ENCODE measurements at regions not wholly inside any gene's neighbourhood (a gene's known extent, or its start where the extent isn't known, plus 50 kb on each side); places are given as distances from the start of the nearest gene placed in this dataset.
"Not testable (repeated sequence)": the region's sequence is repeated elsewhere in the genome, so short reads cannot be mapped to it uniquely, and the experiment has no call there.

GRCh38 chr2:87229091-87229689 is 207.5 kb upstream of the PLGLB1 start:
- H3K9me3 ChIP-seq (replicated peaks in 1 of 3); DNase-seq; H3K36me3 ChIP-seq (replicated peaks in 1 of 2); H3K4me1 ChIP-seq (replicated peaks in 1 of 2); intact Hi-C loops (cut with DNase I); H3K27me3 ChIP-seq; H3K4me3 ChIP-seq; H3K27ac ChIP-seq: not testable (repeated sequence)
- 0% methylated on average over 1 to 2 of the region's 4 CpGs; no CpG with 5 or more reads in 1 of the 4 donors for WGBS, 4 donors
- TF ChIP-seq, protein P1, sequence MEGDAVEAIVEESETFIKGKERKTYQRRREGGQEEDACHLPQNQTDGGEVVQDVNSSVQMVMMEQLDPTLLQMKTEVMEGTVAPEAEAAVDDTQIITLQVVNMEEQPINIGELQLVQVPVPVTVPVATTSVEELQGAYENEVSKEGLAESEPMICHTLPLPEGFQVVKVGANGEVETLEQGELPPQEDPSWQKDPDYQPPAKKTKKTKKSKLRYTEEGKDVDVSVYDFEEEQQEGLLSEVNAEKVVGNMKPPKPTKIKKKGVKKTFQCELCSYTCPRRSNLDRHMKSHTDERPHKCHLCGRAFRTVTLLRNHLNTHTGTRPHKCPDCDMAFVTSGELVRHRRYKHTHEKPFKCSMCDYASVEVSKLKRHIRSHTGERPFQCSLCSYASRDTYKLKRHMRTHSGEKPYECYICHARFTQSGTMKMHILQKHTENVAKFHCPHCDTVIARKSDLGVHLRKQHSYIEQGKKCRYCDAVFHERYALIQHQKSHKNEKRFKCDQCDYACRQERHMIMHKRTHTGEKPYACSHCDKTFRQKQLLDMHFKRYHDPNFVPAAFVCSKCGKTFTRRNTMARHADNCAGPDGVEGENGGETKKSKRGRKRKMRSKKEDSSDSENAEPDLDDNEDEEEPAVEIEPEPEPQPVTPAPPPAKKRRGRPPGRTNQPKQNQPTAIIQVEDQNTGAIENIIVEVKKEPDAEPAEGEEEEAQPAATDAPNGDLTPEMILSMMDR (IDR thresholded peaks at IDR 0.05) = peak in 3 of 6 experiments; percentile 11 to 61 (median 24)

GRCh38 chr2:87229964-87230363 is 208.3 kb upstream of the PLGLB1 start:
- H3K27ac ChIP-seq; DNase-seq; H3K4me1 ChIP-seq (replicated peaks in 1 of 2); H3K36me3 ChIP-seq (replicated peaks in 1 of 2); H3K9me3 ChIP-seq (replicated peaks in 1 of 3); H3K4me3 ChIP-seq; H3K27me3 ChIP-seq; intact Hi-C loops (cut with DNase I): not testable (repeated sequence)
- 83 to 93% methylated on average over 1 to 2 of the region's 4 CpGs; no CpG with 5 or more reads in 2 of the 4 donors for WGBS, 4 donors

DNA sequence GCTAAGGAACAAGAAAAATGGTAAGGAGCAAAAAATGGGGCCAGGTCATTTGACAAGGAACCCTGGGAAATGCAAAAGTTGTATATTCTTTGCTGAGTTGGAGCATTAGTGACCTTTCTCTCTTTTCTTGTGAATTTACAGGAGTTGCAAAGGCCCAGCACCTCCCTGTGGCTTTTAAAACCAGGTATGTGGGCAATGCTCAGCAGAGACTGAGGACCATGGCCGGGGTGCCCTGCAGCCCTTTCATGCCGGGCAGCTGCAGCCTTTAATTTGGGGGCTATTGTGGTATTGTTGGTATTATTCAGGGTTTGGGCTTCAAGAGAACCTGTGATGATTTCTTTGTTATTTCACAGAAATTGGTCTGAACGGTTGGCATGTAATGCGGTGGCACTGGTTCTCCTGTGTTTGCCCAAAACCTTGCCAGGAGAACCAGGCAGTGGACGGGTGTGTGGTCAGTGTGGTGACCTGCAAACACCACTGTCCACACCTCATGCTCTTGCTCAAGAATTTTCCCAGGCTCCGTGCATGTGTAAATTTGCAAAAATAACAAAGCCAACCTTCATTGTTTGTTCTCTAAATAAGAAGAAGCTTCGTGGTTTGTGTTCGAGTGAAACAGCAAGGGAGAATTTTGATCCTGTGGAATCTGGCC is 213.8 kb upstream of the PLGLB1 start:
- H3K4me1 ChIP-seq (replicated peaks in 1 of 2); H3K36me3 ChIP-seq (replicated peaks in 1 of 2); H3K27me3 ChIP-seq; intact Hi-C loops (cut with DNase I); H3K27ac ChIP-seq; H3K9me3 ChIP-seq (replicated peaks in 1 of 3); H3K4me3 ChIP-seq; DNase-seq: not testable (repeated sequence)
- WGBS, 4 donors = 93 to 100% methylated on average over 2 of the region's 8 CpGs; no CpG with 5 or more reads in 2 of the 4 donors

- intact Hi-C loops (cut with DNase I); H3K4me3 ChIP-seq; DNase-seq; H3K4me1 ChIP-seq (replicated peaks in 1 of 2); H3K9me3 ChIP-seq (replicated peaks in 1 of 3); H3K27ac ChIP-seq; H3K27me3 ChIP-seq; H3K36me3 ChIP-seq (replicated peaks in 1 of 2): not testable (repeated sequence)
- 62 to 71% (median 64%) methylated on average over 6 to 9 of the region's 15 CpGs for WGBS, 4 donors
These were observed 216.1 kb upstream of the PLGLB1 start for GRCh38 chr2:87237570-87238336.

- H3K27ac ChIP-seq; H3K4me1 ChIP-seq (replicated peaks in 1 of 2); DNase-seq; H3K9me3 ChIP-seq (replicated peaks in 1 of 3); H3K4me3 ChIP-seq; intact Hi-C loops (cut with DNase I); H3K27me3 ChIP-seq; H3K36me3 ChIP-seq (replicated peaks in 1 of 2): not testable (repeated sequence)
- WGBS, 4 donors = 80 to 100% (median 85%) methylated on average over 3 to 7 of the region's 8 CpGs
These were observed 218.0 kb upstream of the PLGLB1 start for GRCh38 chr2:87239558-87240215.

DNA sequence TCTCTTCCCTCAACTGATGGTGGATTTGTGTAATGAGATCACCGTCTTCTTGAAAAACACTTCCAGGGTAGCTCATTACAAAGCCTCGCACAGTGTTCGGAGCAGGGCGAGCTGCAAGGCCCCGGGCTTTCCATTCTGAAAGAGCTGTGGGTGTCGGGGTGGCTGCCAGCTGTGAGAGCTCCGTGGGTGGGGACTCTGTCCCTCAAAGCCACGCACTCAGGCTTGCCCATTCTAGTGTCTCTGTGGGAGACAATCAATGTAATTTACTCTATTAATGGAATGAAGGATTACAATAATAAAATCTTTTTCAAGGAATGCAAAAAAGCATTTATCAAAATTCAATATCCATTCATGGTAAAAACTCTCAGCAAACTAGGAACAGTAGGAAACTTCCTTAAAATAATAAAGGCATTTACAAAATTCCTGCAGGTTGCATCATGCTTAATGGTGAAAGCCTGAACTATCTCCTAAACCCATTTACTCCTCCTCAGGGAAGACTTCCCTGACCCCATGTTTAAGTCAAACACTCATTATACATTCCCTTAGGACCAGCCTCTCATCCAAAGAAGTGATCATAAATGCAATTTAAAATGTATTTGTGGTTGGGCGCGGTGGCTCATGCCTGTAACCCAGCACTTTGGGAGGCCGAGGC is 224.5 kb upstream of the PLGLB1 start:
- H3K27ac ChIP-seq; H3K4me1 ChIP-seq (replicated peaks in 1 of 2); DNase-seq; H3K4me3 ChIP-seq; H3K27me3 ChIP-seq; H3K36me3 ChIP-seq (replicated peaks in 1 of 2); intact Hi-C loops (cut with DNase I); H3K9me3 ChIP-seq (replicated peaks in 1 of 3): not testable (repeated sequence)
- 78 to 86% (median 80%) methylated on average over 3 to 8 of the region's 11 CpGs for WGBS, 4 donors

DNA sequence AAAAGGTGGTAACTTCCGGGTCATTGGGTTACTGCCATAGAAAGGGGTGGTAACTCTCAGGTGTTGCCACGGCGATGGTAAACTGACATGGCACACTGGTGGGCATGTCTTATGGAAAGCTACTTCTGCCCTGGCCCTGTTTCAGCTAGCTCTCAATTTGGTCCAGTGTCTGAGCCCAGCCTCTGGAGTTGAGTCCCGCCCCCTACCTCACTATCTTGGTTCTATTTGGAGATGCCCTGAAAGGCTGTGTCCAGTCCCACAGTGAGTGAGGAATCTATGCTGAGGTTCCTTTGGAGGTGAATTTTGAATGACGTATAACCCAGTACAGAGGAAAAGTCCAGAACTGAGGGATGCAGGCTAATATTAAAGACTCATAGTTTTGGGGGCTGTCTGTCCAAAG is 230.4 kb upstream of the PLGLB1 start:
- intact Hi-C loops (cut with DNase I); H3K36me3 ChIP-seq (replicated peaks in 1 of 2); H3K27me3 ChIP-seq; H3K4me1 ChIP-seq (replicated peaks in 1 of 2); DNase-seq; H3K27ac ChIP-seq; H3K9me3 ChIP-seq (replicated peaks in 1 of 3); H3K4me3 ChIP-seq: not testable (repeated sequence)
- WGBS, 4 donors = 60 to 100% (median 96%) methylated on average over 1 to 4 of the region's 5 CpGs

GRCh38 chr2:87254562-87254961 is 232.9 kb upstream of the PLGLB1 start:
- H3K27ac ChIP-seq; H3K4me1 ChIP-seq (replicated peaks in 1 of 2); intact Hi-C loops (cut with DNase I); DNase-seq; H3K4me3 ChIP-seq; H3K27me3 ChIP-seq; H3K9me3 ChIP-seq (replicated peaks in 1 of 3); H3K36me3 ChIP-seq (replicated peaks in 1 of 2): not testable (repeated sequence)
- 100% methylated on average over 1 of the region's 1 CpG; no CpG with 5 or more reads in 3 of the 4 donors for WGBS, 4 donors

DNA sequence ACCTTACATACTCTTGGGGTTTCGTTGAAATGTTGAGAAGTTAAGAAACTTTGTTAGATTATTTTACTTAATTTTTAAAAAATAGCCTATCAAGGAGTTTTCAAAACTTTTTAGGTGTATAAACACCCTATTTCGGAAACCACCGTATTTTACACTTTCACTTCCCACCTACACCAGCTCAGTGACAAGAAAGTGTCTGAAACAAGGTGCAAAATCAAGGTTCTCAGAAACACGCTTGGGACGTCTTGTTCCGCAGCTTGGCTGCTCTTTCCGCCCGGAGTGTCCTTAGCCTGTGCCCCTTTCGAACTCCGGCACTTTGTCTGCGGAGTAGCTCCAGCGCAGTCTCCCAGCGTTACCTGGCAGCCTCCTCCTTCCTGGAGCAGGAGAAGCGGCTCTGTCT is 233.8 kb upstream of the PLGLB1 start:
- H3K36me3 ChIP-seq (replicated peaks in 1 of 2); H3K4me1 ChIP-seq (replicated peaks in 1 of 2); intact Hi-C loops (cut with DNase I); H3K9me3 ChIP-seq (replicated peaks in 1 of 3); H3K4me3 ChIP-seq; H3K27me3 ChIP-seq; H3K27ac ChIP-seq; DNase-seq: not testable (repeated sequence)
- 89 to 97% (median 96%) methylated on average over 3 to 8 of the region's 14 CpGs for WGBS, 4 donors
